ENCODE measurements at regions not wholly inside any gene's neighbourhood (a gene's known extent, or its start where the extent isn't known, plus 50 kb on each side); places are given as distances from the start of the nearest gene placed in this dataset.

DNA sequence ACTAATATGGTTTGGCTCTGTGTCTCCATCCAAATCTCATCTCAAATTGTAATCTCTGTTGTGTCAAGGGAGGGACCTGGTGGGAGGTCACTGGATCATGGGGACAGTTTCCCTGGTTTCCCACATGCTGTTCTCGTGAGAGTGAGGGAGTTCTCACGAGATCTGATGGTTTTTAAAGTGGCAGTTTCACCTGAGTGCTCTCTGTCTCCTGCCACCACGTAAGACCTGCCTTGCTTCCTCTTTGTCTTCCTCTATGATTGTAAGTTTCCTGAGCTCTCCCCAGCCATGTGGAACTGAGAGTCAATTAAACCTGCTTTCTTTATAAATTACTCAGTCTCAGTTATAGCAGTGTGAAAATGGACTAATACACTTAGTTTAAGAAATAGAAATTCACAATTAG lies 228.9 kb downstream of the CD47 start:
- H3K27me3 Mint-ChIP-seq: peaks cover 1% of the 10 kb centered on the region
- no peaks in the 10 kb centered on the region for H3K9me3 Mint-ChIP-seq (ENCODE audit: low read depth)
- H3K36me3 Mint-ChIP-seq (ENCODE audit: low read depth): no peaks in the 10 kb centered on the region

DNA sequence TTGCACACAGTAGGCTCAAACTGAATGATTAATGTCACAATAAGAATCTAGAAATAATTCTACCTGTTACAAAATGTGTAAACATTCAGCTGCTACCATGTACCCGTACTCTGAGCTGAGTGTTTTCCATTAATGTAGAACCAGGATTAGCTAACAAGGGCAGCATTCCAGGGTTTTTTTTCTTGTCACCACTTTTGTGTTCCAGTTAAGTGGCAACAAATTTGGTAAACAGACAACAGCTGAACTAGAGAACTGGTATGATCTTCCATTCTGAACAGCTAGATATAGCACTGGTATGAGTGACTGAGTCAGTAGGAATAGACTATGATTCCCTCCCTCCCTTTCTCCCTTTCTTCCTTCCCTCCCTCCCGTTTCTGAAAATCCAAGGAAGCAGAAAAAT lies 229.4 kb downstream of the CD47 start:
- H3K27ac Mint-ChIP-seq: no peak overlapping the region
- intact Hi-C loops (cut with DNase I, micrococcal nuclease): no loop called here
- H3K4me3 Mint-ChIP-seq: no peak overlapping the region

More for the DNA sequence above, 228.9 kb downstream of the CD47 start:
- Mint-ChIP-seq H3K4me3 (no peak overlapping the region), H3K27ac (no peak overlapping the region), H3K4me1 (peaks cover 2% of the 10 kb centered on the region)
- DNase-seq (no peak), ATAC-seq (no peak)
- CTCF ChIA-PET: interaction anchor here (1.0 to 1.2 kb wide), 2 partner anchors 9 to 186 kb away, joined by 3 read pairs; no protein-coding TSS in a partner anchor
- intact Hi-C loops (cut with DNase I, micrococcal nuclease): no loop called here
- POLR2A ChIA-PET: no interaction called here

More for the DNA sequence above, 229.4 kb downstream of the CD47 start:
- Mint-ChIP-seq H3K27me3 (peaks cover 1% of the 10 kb centered on the region), H3K36me3 (ENCODE audit: low read depth) (no peaks in the 10 kb centered on the region), H3K9me3 (ENCODE audit: low read depth) (no peaks in the 10 kb centered on the region), H3K4me1 (peaks cover 2% of the 10 kb centered on the region)
- ATAC-seq (no peak), DNase-seq (no peak)
- ChIA-PET POLR2A (no interaction called here), CTCF (interaction anchor here (0.8 to 1.2 kb wide), 3 partner anchors 8 to 186 kb away, joined by 3 read pairs; no protein-coding TSS in a partner anchor)

Data from activated CD4-positive, alpha-beta T cell treated with anti-CD3 and anti-CD28 coated beads for 36 hours (primary cell).